GM12878 (cell line): ENCODE measurements at regions not wholly inside any gene's neighbourhood (a gene's known extent, or its start where the extent isn't known, plus 50 kb on each side); places are given as distances from the start of the nearest gene placed in this dataset.

Source experiments
- ATAC-seq: fragments of 200-7000 bp; cut with Tn5 transposase; 3 replicates; pipeline ENCODE4 v1.9.1; 2020; ENCODE audit warnings: mild to moderate bottlenecking, moderate library complexity
- BruUV-seq: library from RNA; stranded (reverse); fragments of 400-500 nt; replicated peaks from 2 replicates; lab custom pipeline; 2021; lab: Mats Ljungman, UMichigan
- CTCF ChIA-PET: fragments of 300-600 bp; sonication (Branson Sonifier 250); formaldehyde crosslinking; extraction: SDS; loops from one replicate; lab custom pipeline; 2021; ENCODE audit warnings: inconsistent platforms; lab: Yijun Ruan, JAX
- POLR2A ChIA-PET: fragments of 350-600 bp; formaldehyde crosslinking; extraction: SDS; loops from one replicate; lab custom pipeline; 2021; ENCODE audit warnings: inconsistent platforms; lab: Charles Lee
- RAD21 ChIA-PET: fragments of 300-600 bp; sonication (Branson Sonifier 250); formaldehyde crosslinking; loops from one replicate; lab custom pipeline; 2023; ENCODE audit warnings: antibody characterized with exemption; ENCODE audit not compliant: unreplicated experiment; lab: Charles Lee
- SMC1A ChIA-PET: fragments of 300-600 bp; sonication (Branson Sonifier 250); formaldehyde crosslinking; loops from one replicate; lab custom pipeline; 2023; ENCODE audit not compliant: unreplicated experiment, uncharacterized antibody; lab: Charles Lee
- DNase-seq: peaks from one replicate; pipeline ENCODE4 v3.0.0-alpha.2; 2011; ENCODE audit warnings: low read depth, low spot score
- FAIRE-seq: peaks from 3 replicates; lab custom pipeline; 2011; peaks lifted over from hg19 to GRCh38; lab: Jason Lieb, UNC
- H2AFZ ChIP-seq: 2 replicates; pipeline ENCODE4 v1.6.0; 2011; ENCODE audit warnings: low read depth, low read length, control low read depth; ENCODE audit not compliant: control insufficient read depth
- H3K27ac ChIP-seq: 2 replicates; pipeline ENCODE4 v1.5.1; 2011; ENCODE audit warnings: control low read depth; ENCODE audit not compliant: control insufficient read depth, insufficient read depth
- H3K27me3 ChIP-seq, 2 experiments: replicated peaks in 1 of 2; 2 replicates each; pipeline versions ENCODE4 v1.6.0 to v1.6.1; 2011; ENCODE audit warnings: low read length in 1 of 2; ENCODE audit not compliant: control insufficient read depth in 2 of 2, insufficient read depth in 2 of 2
- H3K36me3 ChIP-seq, 2 experiments: 2 replicates each; pipeline ENCODE4 v1.5.1; 2011; ENCODE audit warnings: low read length in 1 of 2; ENCODE audit not compliant: control insufficient read depth in 2 of 2, insufficient read depth in 2 of 2
- H3K4me1 ChIP-seq: 2 replicates; pipeline ENCODE4 v1.6.1; 2011; ENCODE audit warnings: mild to moderate bottlenecking, low read length, moderate library complexity, mixed read lengths; ENCODE audit not compliant: control insufficient read depth, insufficient read depth
- H3K4me2 ChIP-seq: 2 replicates; pipeline ENCODE4 v1.6.0; 2011; ENCODE audit warnings: control low read depth; ENCODE audit not compliant: control insufficient read depth, insufficient read depth
- H3K4me3 ChIP-seq: fragments of 200-600 bp; sonication (generic); 2 replicates; pipeline ENCODE4 v1.5.1; 2016
- H3K79me2 ChIP-seq: 2 replicates; pipeline ENCODE4 v1.6.0; 2011; ENCODE audit warnings: low read length; ENCODE audit not compliant: control insufficient read depth, insufficient read depth
- H3K9ac ChIP-seq: 2 replicates; pipeline ENCODE4 v1.8.0; 2011; ENCODE audit warnings: low read length, control low read depth, mixed read lengths; ENCODE audit not compliant: control insufficient read depth, insufficient read depth
- H3K9me3 ChIP-seq: replicated peaks from 3 replicates; pipeline ENCODE4 v1.5.1; 2011; ENCODE audit warnings: mild to moderate bottlenecking, low read length; ENCODE audit not compliant: control insufficient read depth, insufficient read depth
- H4K20me1 ChIP-seq: 2 replicates; pipeline ENCODE4 v1.6.0; 2011; ENCODE audit not compliant: control insufficient read depth, insufficient read depth
- CREB1 ChIP-seq: IDR thresholded peaks from 2 replicates; pipeline ENCODE4 v1.6.1; 2012; ENCODE audit warnings: low read depth, mild to moderate bottlenecking, inconsistent platforms
- EP300 ChIP-seq, 2 experiments: fragments of 150-350 bp in 1 of 2; IDR thresholded peaks; 2 replicates each; pipeline ENCODE4 v1.6.1; 2011 to 2012; ENCODE audit warnings: low read depth in 2 of 2, low read length in 2 of 2, borderline replicate concordance in 1 of 2, improper control_type of control experiment in 1 of 2, inconsistent platforms in 1 of 2; ENCODE audit not compliant: control insufficient read depth in 1 of 2
- NFYA ChIP-seq: IDR thresholded peaks from 2 replicates; pipeline ENCODE4 v1.6.1; 2011; ENCODE audit warnings: low read depth, mild to moderate bottlenecking, low read length, improper control_type of control experiment, borderline replicate concordance
- RELA ChIP-seq: fragments of 450-650 bp; IDR thresholded peaks from 2 replicates; pipeline ENCODE4 v1.8.0; 2014; ENCODE audit warnings: borderline replicate concordance; ENCODE audit not compliant: partially characterized antibody
- SIX5 ChIP-seq: IDR thresholded peaks from 2 replicates; pipeline ENCODE4 v1.6.1; 2011; ENCODE audit warnings: mild to moderate bottlenecking, low read depth, low read length, moderate library complexity; ENCODE audit not compliant: severe bottlenecking
- SREBF2 ChIP-seq: IDR thresholded peaks from 2 replicates; pipeline ENCODE4 v1.6.1; 2012; ENCODE audit warnings: mild to moderate bottlenecking, low read length
- TBL1XR1 ChIP-seq: IDR thresholded peaks from 2 replicates; pipeline ENCODE4 v1.6.1; 2012; ENCODE audit warnings: low read depth, low read length, improper control_type of control experiment
- WGBS: methylation state at CpG from one replicate; pipeline ENCODE4 v1.1.6; 2016; ENCODE audit warnings: low lambda C conversion rate; ENCODE audit not compliant: insufficient replicate concordance, insufficient coverage; ENCODE audit errors: missing lambda C conversion rate; 5-methylcytosine and 5-hydroxymethylcytosine counted together
- in situ Hi-C: fragments of 300-500 bp; cut with MboI; formaldehyde crosslinking; loops from 9 replicates; pipeline ENCODE4 v1.14.3; 2018; ENCODE audit warnings: mixed read lengths
- intact Hi-C: fragments of 100-400 bp; cut with micrococcal nuclease; formaldehyde crosslinking; loops from one replicate; pipeline ENCODE4 v1.14.2; 2022; ENCODE audit not compliant: unreplicated experiment
- TF ChIP-seq, protein P1 (sequence below): fragments of 450-650 bp; IDR thresholded peaks from 2 replicates; pipeline ENCODE4 v1.6.1; 2017; ENCODE audit warnings: mild to moderate bottlenecking
- TF ChIP-seq, protein P2 (sequence below): fragments of 450-650 bp; IDR thresholded peaks from 2 replicates; pipeline ENCODE4 v1.6.1; 2016; ENCODE audit warnings: mild to moderate bottlenecking
- TF ChIP-seq, protein P3 (sequence below), 3 experiments: IDR thresholded peaks in 2 of 3; conservative IDR thresholded peaks in 1 of 3; 2 replicates each; pipeline ENCODE4 v1.5.1; 2011; ENCODE audit warnings: low read depth in 3 of 3, low read length in 3 of 3, mild to moderate bottlenecking in 3 of 3, control low read depth in 2 of 3, moderate library complexity in 2 of 3, inconsistent platforms in 1 of 3, mixed read lengths in 1 of 3; ENCODE audit not compliant: control insufficient read depth in 2 of 3, insufficient read depth in 1 of 3; ENCODE audit errors: extremely low read depth in 1 of 3

DNA sequence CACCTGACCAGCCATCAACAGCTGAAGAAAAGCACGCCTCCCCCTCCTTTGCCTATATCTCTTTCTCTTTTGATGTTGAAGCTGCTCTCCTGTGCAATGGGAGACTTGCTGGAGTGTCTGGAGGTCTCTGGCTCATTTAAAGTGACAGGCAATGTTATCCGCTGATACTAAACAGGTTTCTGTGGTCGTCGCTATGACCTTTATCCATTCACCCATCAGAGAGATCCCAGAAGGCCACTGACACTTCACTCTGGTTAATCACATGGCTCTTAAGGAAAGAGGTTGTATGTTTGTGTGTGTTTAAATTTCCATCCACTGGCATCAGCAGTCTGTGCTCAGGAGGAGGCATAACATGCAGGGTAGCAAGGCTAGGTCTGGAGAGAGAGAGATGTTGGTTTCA lies 277.3 kb downstream of the MTX2 start:
- H3K9me3 ChIP-seq, result no peaks in the 10 kb centered on the region
- no peak overlapping the region for H3K4me3 ChIP-seq
- H3K36me3 ChIP-seq, result no peaks in the 10 kb centered on the region
- H3K27me3 ChIP-seq, result no peaks in the 10 kb centered on the region; a peak in 1 of 4 replicates
- no peak for FAIRE-seq
- WGBS, result 68% methylated on average over 4 of the region's 4 CpGs
- no peak overlapping the region for H3K4me2 ChIP-seq
- intact Hi-C loops, result no loop called here
- RAD21 ChIA-PET, result no interaction called here
- H2AFZ ChIP-seq, result no peak overlapping the region
- in situ Hi-C loops, result no loop called here
- no peaks in the 10 kb centered on the region for H4K20me1 ChIP-seq
- H3K79me2 ChIP-seq, result no peaks in the 10 kb centered on the region
- no TSS peak for BruUV-seq
- no peak overlapping the region for H3K27ac ChIP-seq
- ATAC-seq, result no peak
- TF ChIP-seq EP300 (IDR thresholded peaks at IDR 0.05; ENCODE audit: borderline replicate concordance in 1 of 2, control insufficient read depth in 1 of 2, low read depth in 2 of 2, low read length in 2 of 2), result no peak
- no peak for TF ChIP-seq SIX5
- TF ChIP-seq TBL1XR1, result no peak
- no peak for TF ChIP-seq RELA
- DNase-seq, result no peak
- SMC1A ChIA-PET, result interaction anchor here (0.9 kb wide), 1 partner anchor 101 kb away, joined by 3 read pairs; no protein-coding TSS in a partner anchor
- POLR2A ChIA-PET, result no interaction called here
- H3K9ac ChIP-seq, result no peak overlapping the region
- H3K4me1 ChIP-seq, result no peaks in the 10 kb centered on the region
- CTCF ChIA-PET, result interaction anchor here (1.2 to 3.8 kb wide), 3 partner anchors 8 to 92 kb away, joined by 3 to 19 read pairs (median 4); no protein-coding TSS in a partner anchor

DNA sequence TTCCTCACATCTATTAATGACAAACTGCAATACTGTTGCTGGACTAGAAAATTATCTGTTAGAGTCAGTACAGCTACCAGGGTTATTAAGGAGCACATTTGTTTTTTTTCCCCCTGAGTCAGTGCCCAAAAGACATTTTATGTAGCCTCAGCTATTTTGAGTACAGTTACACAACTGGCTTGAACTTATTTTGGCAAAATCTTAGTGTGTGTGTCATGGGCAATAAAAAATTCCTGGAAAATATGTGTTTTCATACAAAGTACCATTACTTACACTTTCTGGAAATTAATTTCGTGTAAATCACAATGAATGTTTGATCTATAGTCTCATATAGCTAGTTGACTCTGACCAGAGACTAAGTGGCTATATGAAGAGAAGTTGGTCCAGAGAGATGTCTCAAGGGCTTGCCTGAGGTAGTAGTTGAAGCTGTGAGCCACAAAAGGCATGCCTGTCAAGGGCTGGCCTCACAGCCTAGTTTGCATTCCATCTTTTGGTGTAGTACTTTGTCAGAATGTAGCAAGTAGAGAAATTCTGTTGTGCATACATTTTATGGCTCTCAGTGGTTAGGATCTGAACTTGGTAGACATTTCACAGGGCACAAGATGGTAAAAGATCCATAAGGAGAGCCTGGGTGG lies 283.4 kb downstream of the MTX2 start:
- Histone ChIP-seq H3K4me1 (no peaks in the 10 kb centered on the region), H4K20me1 (no peaks in the 10 kb centered on the region), H3K36me3 (no peaks in the 10 kb centered on the region), H3K9me3 (no peaks in the 10 kb centered on the region), H3K27ac (no peak overlapping the region), H3K27me3 (peaks cover 0 to 3% of the 10 kb centered on the region in 2 experiments; a peak in 1 of 4 replicates), H2AFZ (no peak overlapping the region), H3K4me3 (no peak overlapping the region), H3K4me2 (no peak overlapping the region), H3K9ac (no peak overlapping the region), H3K79me2 (no peaks in the 10 kb centered on the region)
- ChIA-PET SMC1A (interaction anchor here (0.6 to 3.7 kb wide), 8 partner anchors 9 to 414 kb away, joined by 3 to 78 read pairs (median 4); no protein-coding TSS in a partner anchor), CTCF (interaction anchor here (1.3 to 5.2 kb wide), 5 partner anchors 22 to 413 kb away, joined by 3 to 127 read pairs (median 33); no protein-coding TSS in a partner anchor), RAD21 (interaction anchor here (0.8 to 3.8 kb wide), 6 partner anchors 61 to 596 kb away, joined by 3 to 103 read pairs (median 21); no protein-coding TSS in a partner anchor), POLR2A (interaction anchor here (1.8 kb wide), 1 partner anchor 98 kb away, joined by 5 read pairs; no protein-coding TSS in a partner anchor)
- in situ Hi-C loops (loop anchor here (5.0 kb wide), 1 partner anchor 410 kb away; no protein-coding TSS in a partner anchor), intact Hi-C loops (loop anchor here (5.0 kb wide), 2 partner anchors 95 to 595 kb away; no protein-coding TSS in a partner anchor)
- WGBS, result 0% methylated on average over 1 of the region's 1 CpG
- DNase-seq (no peak), ATAC-seq (no peak), FAIRE-seq (no peak)
- BruUV-seq, result no TSS peak
- TF ChIP-seq, protein P1, sequence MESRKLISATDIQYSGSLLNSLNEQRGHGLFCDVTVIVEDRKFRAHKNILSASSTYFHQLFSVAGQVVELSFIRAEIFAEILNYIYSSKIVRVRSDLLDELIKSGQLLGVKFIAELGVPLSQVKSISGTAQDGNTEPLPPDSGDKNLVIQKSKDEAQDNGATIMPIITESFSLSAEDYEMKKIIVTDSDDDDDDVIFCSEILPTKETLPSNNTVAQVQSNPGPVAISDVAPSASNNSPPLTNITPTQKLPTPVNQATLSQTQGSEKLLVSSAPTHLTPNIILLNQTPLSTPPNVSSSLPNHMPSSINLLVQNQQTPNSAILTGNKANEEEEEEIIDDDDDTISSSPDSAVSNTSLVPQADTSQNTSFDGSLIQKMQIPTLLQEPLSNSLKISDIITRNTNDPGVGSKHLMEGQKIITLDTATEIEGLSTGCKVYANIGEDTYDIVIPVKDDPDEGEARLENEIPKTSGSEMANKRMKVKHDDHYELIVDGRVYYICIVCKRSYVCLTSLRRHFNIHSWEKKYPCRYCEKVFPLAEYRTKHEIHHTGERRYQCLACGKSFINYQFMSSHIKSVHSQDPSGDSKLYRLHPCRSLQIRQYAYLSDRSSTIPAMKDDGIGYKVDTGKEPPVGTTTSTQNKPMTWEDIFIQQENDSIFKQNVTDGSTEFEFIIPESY, result no peak
- TF ChIP-seq CREB1 (no peak), SREBF2 (no peak), NFYA (no peak)
- TF ChIP-seq, protein P2, sequence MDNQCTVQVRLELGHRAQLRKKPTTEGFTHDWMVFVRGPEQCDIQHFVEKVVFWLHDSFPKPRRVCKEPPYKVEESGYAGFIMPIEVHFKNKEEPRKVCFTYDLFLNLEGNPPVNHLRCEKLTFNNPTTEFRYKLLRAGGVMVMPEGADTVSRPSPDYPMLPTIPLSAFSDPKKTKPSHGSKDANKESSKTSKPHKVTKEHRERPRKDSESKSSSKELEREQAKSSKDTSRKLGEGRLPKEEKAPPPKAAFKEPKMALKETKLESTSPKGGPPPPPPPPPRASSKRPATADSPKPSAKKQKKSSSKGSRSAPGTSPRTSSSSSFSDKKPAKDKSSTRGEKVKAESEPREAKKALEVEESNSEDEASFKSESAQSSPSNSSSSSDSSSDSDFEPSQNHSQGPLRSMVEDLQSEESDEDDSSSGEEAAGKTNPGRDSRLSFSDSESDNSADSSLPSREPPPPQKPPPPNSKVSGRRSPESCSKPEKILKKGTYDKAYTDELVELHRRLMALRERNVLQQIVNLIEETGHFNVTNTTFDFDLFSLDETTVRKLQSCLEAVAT, result no peak
- TF ChIP-seq, protein P3, sequence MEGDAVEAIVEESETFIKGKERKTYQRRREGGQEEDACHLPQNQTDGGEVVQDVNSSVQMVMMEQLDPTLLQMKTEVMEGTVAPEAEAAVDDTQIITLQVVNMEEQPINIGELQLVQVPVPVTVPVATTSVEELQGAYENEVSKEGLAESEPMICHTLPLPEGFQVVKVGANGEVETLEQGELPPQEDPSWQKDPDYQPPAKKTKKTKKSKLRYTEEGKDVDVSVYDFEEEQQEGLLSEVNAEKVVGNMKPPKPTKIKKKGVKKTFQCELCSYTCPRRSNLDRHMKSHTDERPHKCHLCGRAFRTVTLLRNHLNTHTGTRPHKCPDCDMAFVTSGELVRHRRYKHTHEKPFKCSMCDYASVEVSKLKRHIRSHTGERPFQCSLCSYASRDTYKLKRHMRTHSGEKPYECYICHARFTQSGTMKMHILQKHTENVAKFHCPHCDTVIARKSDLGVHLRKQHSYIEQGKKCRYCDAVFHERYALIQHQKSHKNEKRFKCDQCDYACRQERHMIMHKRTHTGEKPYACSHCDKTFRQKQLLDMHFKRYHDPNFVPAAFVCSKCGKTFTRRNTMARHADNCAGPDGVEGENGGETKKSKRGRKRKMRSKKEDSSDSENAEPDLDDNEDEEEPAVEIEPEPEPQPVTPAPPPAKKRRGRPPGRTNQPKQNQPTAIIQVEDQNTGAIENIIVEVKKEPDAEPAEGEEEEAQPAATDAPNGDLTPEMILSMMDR (IDR thresholded peaks at IDR 0.05 in 2 of 3, conservative IDR thresholded peaks at IDR 0.05 in 1 of 3; ENCODE audit: control insufficient read depth in 2 of 3, extremely low read depth in 1 of 3, insufficient read depth in 1 of 3, low read depth in 3 of 3, low read length in 3 of 3), result no peak
